ENCODE measurements at regions not wholly inside any gene's neighbourhood (a gene's known extent, or its start where the extent isn't known, plus 50 kb on each side); places are given as distances from the start of the nearest gene placed in this dataset.

GRCh38 chr14:38824706-38825105 lies 278.3 kb downstream of the SEC23A start:
- POLR2A ChIA-PET: no interaction called here
- no peaks in the 10 kb centered on the region for H3K4me1 ChIP-seq
- TF ChIP-seq CTCF (IDR thresholded peaks at IDR 0.05; ENCODE audit: insufficient read depth in 1 of 2, low read depth in 1 of 2, low read length in 1 of 2, severe bottlenecking in 1 of 2, unreplicated experiment in 1 of 2): no peak
- 0 out of 2 replicates have a peak, but pooled peaks cover 1% of the 10 kb centered on the region for H3K27me3 ChIP-seq (replicated peaks; ENCODE audit: control insufficient read depth, insufficient read depth, low read length)
- Mint-ChIP-seq H3K36me3 (ENCODE audit: insufficient read depth, unreplicated experiment) (no peaks in the 10 kb centered on the region), H3K9me3 (ENCODE audit: unreplicated experiment) (no peaks in the 10 kb centered on the region), H3K27ac (ENCODE audit: unreplicated experiment) (no peak overlapping the region), H3K4me1 (ENCODE audit: low read depth, unreplicated experiment) (no peaks in the 10 kb centered on the region), H3K4me3 (ENCODE audit: unreplicated experiment) (no peak overlapping the region), H3K27me3 (ENCODE audit: insufficient read depth, unreplicated experiment) (peaks cover 10% of the 10 kb centered on the region)
- CTCF ChIA-PET: no interaction called here
- H3K4me3 ChIP-seq (ENCODE audit: low read depth, low read length): no peak overlapping the region
- H3K36me3 ChIP-seq (ENCODE audit: control insufficient read depth, insufficient read depth, low read length): no peaks in the 10 kb centered on the region
- H3K9me3 ChIP-seq: no peaks in the 10 kb centered on the region
- no TSS peak for BruUV-seq (replicated peaks)
- no peak for DNase-seq
- intact Hi-C loops (cut with micrococcal nuclease; ENCODE audit: unreplicated experiment): no loop called here

GRCh38 chr14:38818555-38818954 lies 284.5 kb downstream of the SEC23A start:
- H3K9me3 Mint-ChIP-seq (ENCODE audit: unreplicated experiment): no peaks in the 10 kb centered on the region
- no peaks in the 10 kb centered on the region for H3K27me3 Mint-ChIP-seq (ENCODE audit: insufficient read depth, unreplicated experiment)
- no peak overlapping the region for H3K4me3 Mint-ChIP-seq (ENCODE audit: unreplicated experiment)
- Histone ChIP-seq H3K4me1 (no peaks in the 10 kb centered on the region), H3K36me3 (ENCODE audit: control insufficient read depth, insufficient read depth, low read length) (no peaks in the 10 kb centered on the region), H3K9me3 (no peaks in the 10 kb centered on the region), H3K4me3 (ENCODE audit: low read depth, low read length) (no peak overlapping the region), H3K27me3 (replicated peaks; ENCODE audit: control insufficient read depth, insufficient read depth, low read length) (no peaks in the 10 kb centered on the region)
- DNase-seq: no peak
- TF ChIP-seq CTCF (IDR thresholded peaks at IDR 0.05; ENCODE audit: insufficient read depth in 1 of 2, low read depth in 1 of 2, low read length in 1 of 2, severe bottlenecking in 1 of 2, unreplicated experiment in 1 of 2): no peak
- CTCF ChIA-PET: no interaction called here
- no peak overlapping the region for H3K27ac Mint-ChIP-seq (ENCODE audit: unreplicated experiment)
- no peaks in the 10 kb centered on the region for H3K4me1 Mint-ChIP-seq (ENCODE audit: low read depth, unreplicated experiment)
- no TSS peak for BruUV-seq (replicated peaks)
- H3K36me3 Mint-ChIP-seq (ENCODE audit: insufficient read depth, unreplicated experiment): no peaks in the 10 kb centered on the region
- POLR2A ChIA-PET: no interaction called here
- intact Hi-C loops (cut with micrococcal nuclease; ENCODE audit: unreplicated experiment): no loop called here

GRCh38 chr14:38808734-38809455 lies 294.1 kb downstream of the SEC23A start:
- intact Hi-C loops (cut with micrococcal nuclease; ENCODE audit: unreplicated experiment): no loop called here
- CTCF ChIA-PET: interaction anchor here (1.7 kb wide), 1 partner anchor 58 kb away, joined by 3 read pairs; no protein-coding TSS in a partner anchor
- BruUV-seq (replicated peaks): no TSS peak

More at GRCh38 chr14:38808734-38809455, 294.1 kb downstream of the SEC23A start:
- H3K36me3 ChIP-seq (ENCODE audit: control insufficient read depth, insufficient read depth, low read length): no peaks in the 10 kb centered on the region
- no peaks in the 10 kb centered on the region for H3K9me3 Mint-ChIP-seq (ENCODE audit: unreplicated experiment)
- no peak overlapping the region for H3K4me3 ChIP-seq (ENCODE audit: low read depth, low read length)
- no peak for TF ChIP-seq CTCF (IDR thresholded peaks at IDR 0.05; ENCODE audit: insufficient read depth in 1 of 2, low read depth in 1 of 2, low read length in 1 of 2, severe bottlenecking in 1 of 2, unreplicated experiment in 1 of 2)
- no peaks in the 10 kb centered on the region for H3K9me3 ChIP-seq
- peaks cover 6% of the 10 kb centered on the region for H3K27me3 Mint-ChIP-seq (ENCODE audit: insufficient read depth, unreplicated experiment)
- no peaks in the 10 kb centered on the region for H3K4me1 ChIP-seq
- H3K27ac Mint-ChIP-seq (ENCODE audit: unreplicated experiment): peak overlapping the region; percentile 40
- POLR2A ChIA-PET: no interaction called here
- DNase-seq: peak; percentile 24 to 35
- H3K27me3 ChIP-seq (replicated peaks; ENCODE audit: control insufficient read depth, insufficient read depth, low read length): no peaks in the 10 kb centered on the region
- H3K36me3 Mint-ChIP-seq (ENCODE audit: insufficient read depth, unreplicated experiment): no peaks in the 10 kb centered on the region
- H3K4me3 Mint-ChIP-seq (ENCODE audit: unreplicated experiment): no peak overlapping the region
- H3K4me1 Mint-ChIP-seq (ENCODE audit: low read depth, unreplicated experiment): no peaks in the 10 kb centered on the region

All from Caco-2 (cell line).